Testis (tissue), 2 donors: ENCODE measurements at regions not wholly inside any gene's neighbourhood (a gene's known extent, or its start where the extent isn't known, plus 50 kb on each side); places are given as distances from the start of the nearest gene placed in this dataset.

Experiments
- POLR2A ChIP-seq: fragments of 450-650 bp; IDR thresholded peaks from one replicate; pipeline ENCODE4 v1.6.1; 2017; ENCODE audit warnings: antibody characterized with exemption, mild to moderate bottlenecking, moderate library complexity
- TF ChIP-seq, protein P1 (sequence below), 3 experiments: fragments of 450-650 bp in 2 of 3; fragments of 200-600 bp in 1 of 3; sonication (generic) in 1 of 3; IDR thresholded peaks; one replicate each; pipeline ENCODE4 v1.5.1; 2016 to 2019; ENCODE audit warnings: antibody characterized with exemption in 3 of 3, mild to moderate bottlenecking in 2 of 3, moderate library complexity in 1 of 3

DNA sequence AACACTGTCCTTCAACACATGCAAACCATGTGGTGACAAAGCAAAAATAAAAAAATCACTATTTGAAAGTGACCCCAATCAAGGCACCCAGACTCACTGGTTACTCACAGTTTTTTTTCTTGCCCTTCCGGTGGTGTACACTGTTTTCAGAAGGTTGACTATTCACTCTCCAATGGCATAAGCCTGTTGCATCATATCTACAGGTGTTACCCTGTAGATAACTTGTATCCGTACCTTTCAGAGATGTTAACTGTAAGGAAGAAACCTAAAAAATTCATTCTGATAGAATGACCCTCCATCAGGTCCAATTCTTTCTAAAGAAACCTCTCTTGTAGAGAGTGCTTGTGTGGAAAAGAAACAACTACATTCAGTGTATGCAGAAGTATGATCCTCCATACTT lies 193.6 kb upstream of the RASA1 start:
- TF ChIP-seq, protein P1, sequence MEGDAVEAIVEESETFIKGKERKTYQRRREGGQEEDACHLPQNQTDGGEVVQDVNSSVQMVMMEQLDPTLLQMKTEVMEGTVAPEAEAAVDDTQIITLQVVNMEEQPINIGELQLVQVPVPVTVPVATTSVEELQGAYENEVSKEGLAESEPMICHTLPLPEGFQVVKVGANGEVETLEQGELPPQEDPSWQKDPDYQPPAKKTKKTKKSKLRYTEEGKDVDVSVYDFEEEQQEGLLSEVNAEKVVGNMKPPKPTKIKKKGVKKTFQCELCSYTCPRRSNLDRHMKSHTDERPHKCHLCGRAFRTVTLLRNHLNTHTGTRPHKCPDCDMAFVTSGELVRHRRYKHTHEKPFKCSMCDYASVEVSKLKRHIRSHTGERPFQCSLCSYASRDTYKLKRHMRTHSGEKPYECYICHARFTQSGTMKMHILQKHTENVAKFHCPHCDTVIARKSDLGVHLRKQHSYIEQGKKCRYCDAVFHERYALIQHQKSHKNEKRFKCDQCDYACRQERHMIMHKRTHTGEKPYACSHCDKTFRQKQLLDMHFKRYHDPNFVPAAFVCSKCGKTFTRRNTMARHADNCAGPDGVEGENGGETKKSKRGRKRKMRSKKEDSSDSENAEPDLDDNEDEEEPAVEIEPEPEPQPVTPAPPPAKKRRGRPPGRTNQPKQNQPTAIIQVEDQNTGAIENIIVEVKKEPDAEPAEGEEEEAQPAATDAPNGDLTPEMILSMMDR (IDR thresholded peaks at IDR 0.05) = no peak
- TF ChIP-seq POLR2A = no peak
